ENCODE measurements at regions not wholly inside any gene's neighbourhood (a gene's known extent, or its start where the extent isn't known, plus 50 kb on each side); places are given as distances from the start of the nearest gene placed in this dataset.

DNA sequence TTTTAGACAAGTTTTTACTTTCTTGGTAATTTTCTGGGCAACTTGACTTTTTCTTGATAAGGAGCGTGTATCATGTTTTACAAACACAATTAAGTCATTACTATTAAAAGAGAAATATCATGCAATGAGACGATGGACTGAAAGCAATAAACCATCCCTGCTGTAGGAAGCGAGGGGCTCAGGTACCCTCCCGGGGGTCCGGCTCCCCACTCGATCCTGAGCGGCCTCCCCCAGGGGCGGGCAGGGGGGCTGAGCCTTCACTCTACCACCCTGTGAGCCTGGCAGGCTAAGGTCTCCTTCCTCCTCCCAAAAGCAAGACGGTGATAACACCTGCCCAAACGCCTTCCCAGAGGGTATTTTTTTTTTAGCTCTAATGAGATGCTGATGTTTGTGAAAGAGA is 51.8 kb upstream of the ADGRA1 start:
- DNase-seq = no peak

DNA sequence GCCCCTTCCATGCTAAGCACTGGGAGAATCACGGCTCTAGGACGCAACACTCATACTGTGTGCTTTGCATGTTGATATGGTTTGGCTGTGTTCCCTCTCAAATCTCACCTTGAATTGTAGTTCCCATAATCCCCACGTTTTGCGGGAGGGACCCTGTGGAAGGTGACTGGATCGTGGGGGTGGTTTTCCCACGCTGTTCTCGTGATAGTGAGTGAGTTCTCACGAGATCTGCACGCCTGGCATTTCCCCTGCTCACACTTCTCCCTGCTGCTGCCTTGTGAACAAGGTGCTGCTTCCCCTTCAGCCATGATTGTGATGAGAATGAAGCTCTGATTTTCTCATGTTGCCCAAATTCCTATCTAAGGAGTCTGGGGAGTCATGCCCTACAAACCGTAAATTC is 53.0 kb upstream of the ADGRA1 start:
- no peak for DNase-seq

DNA sequence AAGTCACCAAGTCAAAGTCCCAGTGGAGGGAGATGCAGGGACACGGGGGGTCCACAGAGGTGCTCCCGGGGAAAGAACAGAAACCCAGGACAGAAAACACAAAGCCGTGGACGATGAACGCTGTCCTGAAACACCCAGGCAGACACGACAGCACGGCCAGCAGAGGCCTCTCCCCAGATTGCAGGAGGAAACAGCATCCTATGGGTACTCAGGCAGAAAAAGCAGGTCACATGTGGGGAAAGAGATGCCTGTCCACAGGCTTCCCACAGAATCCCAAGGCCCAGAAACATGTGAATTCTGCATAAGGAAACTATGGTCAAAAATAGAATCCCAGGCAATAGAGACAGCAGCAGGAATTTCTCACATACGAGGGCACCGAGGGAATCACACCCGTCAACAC is 53.6 kb upstream of the ADGRA1 start:
- DNase-seq = no peak

DNA sequence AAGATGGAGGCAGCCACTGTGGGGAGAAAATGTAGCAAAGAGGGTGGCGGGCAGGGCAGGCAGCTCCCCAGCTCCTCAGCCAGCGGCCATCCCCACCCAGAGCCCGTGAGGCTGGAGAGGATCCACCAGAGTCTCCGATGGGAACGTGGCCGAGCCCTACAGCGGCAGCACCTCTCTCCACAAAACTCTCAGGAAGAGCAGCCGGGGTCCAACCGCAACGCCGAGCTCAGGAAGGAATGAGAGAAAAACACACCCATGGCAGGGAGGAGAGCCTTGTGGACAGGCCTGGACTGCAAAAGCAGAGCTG is 54.0 kb upstream of the ADGRA1 start:
- DNase-seq = no peak

DNA sequence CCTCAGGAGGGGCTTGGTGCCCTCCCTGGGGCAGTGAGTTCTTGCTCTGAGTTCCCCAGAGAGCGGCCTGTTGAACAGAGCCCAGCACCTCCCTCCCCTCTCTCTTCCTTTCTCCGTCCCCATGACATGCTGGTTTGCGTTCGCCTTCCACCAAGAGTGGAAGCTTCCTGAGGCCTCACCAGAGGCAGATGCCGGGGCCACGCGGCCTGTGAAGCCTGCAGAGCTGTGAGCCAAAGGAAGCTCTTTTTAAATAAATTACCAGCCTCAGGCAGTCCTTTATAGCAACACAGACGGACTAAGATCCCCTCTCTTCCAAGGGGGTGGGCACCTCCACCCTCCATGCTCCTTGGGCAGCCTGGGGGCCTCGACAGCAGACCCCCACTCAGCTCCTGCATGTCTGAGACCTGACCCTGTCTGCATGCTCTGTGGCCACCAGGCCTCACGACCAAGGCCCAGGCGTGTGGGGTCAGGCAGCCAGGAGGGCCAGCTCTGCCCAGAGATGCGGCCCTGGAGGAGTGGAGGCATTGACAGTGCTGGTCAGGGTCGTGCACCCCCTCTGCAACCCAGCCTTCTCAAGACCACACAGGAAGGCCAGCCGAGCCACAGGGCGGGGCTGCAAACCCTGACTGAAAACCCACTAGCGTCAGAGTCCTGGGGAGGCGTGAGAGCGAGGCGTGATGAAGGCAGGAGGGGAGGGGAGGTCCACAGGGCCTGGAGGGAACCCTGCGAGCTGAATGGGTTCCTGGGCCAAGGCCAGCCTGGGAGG is 54.6 kb upstream of the ADGRA1 start:
- DNase-seq = no peak

DNA sequence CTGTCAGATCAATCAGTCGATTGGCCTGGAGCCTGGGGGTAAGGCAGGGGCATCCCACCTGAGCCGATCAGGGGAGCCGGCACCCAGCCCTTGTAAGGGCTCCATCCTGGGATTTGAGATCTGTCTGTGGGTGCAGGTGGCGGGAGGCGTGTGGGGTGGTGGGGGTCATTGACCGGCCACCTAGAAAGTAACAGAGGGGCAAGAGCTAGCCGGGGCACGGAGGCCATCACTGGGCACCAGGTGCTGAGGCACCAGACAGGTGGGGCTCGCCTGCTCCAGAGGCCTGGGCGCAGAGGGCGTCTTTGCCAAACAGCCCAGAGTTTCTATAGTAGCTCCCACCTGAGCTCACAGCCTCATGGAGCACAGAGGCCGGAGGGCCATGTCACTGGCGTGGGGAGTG is 55.5 kb upstream of the ADGRA1 start:
- no peak for DNase-seq

DNA sequence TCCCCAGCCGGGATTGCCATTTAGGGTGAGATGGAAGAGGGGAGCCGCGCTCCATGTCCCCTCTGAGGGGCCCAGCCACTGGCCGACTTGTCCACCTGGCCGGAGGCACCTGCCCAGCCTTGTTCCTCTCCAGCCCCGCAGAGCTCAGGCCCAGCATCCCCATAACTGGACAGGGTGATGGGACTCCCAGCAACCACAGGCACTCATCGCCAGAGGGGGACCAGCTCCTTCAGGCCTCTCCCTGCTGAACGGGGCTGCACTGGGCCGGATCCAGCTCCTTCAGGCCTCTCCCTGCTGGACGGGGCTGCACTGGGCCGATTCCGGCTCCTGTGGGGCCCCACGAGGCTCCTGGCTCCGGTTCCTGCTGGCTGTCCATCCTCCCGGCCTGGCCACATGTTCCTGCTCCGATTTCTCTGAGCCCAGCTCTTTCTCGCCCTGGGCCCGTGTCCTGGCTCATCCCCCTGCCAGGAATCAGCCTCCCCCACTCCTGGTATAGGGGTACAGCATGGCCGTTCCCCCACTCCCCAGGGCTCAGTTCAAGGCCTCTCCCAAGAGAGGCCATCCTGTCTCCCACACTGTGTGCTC is 56.1 kb upstream of the ADGRA1 start:
- DNase-seq = no peak

DNA sequence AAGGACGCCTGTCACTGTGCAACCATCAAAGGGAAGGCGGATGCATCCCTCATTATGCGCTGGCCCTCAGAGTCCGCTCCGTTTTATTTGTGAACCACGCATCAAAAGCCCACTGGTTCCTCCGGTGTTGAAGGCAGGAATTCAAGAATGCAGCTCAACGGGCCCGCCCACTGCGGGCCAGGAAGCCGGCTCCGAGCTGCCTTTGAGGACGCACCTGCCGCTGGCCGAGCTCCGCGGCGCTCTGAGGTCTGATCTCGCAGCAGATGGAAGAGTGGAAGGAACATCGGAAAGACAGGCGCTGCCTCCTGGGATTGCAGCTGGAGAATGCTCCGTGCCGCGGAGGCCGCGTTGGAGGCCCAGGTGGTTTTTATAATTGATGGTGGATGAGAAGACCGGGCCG is 56.9 kb upstream of the ADGRA1 start:
- no peak for DNase-seq

DNA sequence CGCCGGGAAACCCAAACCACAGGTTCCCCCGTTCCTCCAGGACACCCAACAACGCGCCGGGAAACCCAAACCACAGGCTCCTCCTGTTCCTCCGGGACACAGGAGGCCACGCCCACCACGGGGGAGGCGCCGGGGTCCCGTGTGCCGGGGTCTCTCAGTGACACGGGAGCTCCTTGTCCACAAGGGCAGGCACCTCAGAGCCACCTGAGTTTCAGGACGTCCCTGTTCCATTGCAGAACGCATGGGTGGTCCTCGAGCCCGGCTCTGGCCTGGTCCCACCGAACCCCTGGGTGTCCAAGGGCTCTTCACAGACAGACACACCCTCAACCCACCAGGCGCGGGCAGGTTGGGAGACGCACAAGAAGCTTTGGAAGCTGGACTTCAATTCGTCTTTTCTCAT is 57.6 kb upstream of the ADGRA1 start:
- no peak for DNase-seq

DNA sequence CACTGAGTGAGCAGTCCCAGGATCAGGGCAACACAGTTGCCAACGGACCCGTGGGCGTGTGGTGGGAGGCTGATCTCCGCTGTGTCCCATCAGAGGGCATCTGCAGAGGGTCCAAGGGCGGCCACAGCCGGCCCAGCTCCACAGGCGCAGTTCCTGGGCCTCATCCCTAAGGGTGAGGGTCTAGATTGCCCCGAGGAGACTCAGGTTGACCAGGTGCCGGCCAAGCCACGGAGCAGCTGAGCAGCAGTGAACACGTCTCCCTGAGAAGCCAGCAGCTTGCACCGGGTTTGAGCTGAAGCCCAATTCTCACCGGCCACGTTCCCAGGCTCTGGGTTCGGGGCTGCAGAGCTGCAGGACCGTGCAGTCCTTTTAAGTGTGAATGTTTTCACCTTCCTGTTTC is 58.8 kb upstream of the ADGRA1 start:
- DNase-seq = no peak

DNA sequence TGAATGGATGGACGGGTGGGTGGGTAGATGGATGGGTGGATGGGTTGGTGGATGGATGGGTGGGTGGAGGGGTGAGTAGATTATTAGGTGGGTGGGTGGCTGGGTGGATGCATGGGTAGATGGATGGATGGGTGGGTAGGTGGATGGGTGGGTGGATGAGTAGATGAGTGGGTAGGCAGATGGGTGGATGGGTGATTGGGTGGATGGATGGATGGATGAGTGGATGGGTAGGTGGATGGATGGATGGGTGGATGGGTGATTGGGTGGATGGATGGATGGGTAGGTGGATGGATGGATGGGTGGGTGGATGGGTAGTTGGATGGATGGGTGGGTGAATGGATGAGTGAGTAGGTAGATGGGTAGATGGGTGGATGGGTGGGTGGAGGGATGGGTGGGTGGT is 59.6 kb upstream of the ADGRA1 start:
- DNase-seq = no peak

DNA sequence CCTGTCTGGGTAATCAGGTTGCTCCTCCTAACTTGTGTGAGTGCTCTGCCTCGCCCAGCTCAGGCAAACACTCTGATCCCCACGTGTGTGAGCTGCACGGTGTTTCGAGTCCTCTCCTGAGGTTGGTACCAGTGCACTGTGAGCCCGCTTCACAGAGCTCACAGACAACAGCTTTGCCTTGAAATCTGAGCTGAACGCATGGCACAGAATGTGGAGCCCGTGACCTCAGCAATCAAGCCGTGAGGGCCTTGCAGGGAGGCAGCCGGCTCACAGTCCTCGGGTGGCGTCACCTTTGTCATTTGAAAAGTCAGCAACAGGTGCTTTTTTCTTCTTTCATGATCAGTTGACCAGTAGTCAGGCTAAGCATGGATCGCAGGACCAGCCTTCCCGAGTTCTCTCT is 60.2 kb upstream of the ADGRA1 start:
- DNase-seq = no peak

DNA sequence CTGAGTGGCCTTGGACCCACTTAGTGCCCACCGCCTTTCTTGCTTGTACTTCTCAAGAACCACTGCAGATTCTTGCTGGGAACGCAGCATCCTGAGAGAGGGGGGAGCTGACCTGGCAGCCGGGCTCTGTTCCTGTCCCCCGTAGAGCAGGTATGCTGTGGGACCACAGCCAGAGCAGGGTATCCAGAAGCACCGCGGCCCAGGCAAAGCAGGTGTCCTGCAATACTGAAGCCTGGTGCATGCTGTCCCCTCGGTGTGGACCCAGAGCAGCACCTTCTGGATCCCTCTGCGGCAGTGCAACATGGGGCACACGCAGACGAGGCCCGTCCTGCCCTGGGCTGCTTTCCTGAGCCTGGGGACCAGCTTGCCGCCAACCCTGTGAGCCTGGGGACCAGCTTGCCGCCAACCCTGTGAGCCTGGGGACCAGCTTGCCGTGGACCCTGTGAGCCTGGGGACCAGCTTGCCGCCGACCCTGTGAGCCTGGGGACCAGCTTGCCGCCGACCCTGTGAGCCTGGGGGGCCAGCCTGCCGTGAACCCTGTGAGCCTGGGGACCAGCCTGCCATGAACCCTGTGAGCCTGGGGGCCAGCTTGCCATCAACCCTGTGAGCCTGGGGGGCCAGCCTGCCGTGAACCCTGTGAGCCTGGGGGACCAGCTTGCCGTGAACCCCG is 60.9 kb upstream of the ADGRA1 start:
- DNase-seq = no peak

DNA sequence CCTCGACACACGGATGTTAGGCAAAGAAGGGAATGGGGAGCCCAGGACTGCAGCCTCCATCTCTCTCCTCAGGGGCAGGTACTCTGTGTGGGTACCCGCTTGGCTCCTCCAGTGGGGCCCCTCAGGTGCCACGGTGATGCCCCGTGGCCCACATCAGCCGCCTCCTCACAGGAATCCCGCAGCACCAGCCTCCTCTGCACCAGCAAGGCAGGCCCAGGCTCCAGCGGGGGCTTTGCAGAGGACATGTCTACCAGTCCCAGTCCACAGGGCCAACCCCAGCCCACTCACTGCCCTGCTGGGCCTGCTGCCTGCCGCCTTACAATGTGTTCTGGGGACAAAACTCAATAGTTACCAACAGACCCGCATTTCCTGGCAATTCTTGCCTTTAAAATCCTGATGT is 61.6 kb upstream of the ADGRA1 start:
- no peak for DNase-seq

DNA sequence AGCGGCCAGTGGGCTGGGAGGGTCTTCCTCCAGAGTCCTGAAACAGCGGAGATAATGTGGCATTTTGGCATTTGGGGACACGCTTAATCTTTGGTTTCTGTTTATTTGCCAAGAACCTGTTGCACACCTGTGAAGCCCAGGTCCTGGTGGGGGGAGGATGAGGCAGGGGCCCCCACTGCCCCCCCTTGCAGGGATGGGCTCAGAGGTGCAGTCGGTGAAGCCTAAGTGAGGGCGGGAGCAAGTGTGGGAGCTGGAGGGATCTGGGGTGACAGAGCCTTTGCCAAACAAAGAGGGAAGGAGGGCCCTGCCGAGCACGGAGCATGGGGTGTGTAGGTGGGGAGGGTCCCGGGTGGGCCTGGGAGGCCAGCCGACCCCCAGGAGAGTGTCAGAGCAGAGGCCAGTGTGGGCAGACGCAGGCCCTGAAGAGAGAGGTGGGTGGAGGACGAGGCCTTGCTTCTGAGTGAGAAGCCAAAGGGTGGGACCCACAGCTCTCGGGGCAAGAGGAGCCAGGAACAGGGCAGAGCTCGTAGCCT is 62.1 kb upstream of the ADGRA1 start:
- DNase-seq = no peak

DNA sequence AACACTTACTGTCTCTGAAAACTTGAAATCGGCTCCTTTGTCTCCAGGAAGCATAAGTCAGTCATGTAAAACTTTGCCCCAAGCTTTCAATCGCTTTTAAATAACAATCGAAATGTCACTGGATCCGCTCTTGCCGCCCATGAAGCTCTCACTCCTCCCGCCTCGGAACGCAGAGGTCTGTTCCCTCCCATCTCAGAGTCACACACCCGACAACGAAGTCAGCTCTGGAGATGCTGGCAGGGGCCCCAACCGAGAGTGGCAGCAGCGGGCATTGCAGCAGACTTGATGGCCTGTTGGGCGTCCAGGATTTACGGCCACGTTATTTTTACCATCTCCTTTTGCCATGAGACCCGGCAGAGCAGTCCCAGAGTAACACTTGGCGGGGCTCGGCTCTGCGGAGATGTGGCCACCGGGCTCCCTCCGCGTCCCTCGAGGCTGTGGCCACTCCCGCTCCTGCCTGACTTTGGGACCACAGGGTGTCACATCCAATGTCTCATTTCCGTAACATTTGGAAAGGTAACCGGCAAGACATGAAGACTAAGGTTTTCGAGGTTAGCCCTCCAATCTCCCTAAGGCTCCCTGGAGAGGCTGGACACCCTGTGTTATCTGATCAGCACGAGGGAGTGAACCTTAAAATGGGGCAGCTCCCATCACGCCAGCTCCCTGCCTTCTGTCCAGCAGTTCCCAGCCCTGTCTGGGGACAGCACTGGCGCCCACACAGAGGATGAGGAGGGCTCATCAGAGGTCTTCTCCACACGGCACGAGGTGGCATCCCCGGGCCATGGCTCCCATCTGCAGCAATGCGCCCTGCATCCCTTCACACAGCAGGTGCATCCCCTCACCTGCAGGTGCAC is 62.8 kb upstream of the ADGRA1 start:
- no peak for DNase-seq

DNA sequence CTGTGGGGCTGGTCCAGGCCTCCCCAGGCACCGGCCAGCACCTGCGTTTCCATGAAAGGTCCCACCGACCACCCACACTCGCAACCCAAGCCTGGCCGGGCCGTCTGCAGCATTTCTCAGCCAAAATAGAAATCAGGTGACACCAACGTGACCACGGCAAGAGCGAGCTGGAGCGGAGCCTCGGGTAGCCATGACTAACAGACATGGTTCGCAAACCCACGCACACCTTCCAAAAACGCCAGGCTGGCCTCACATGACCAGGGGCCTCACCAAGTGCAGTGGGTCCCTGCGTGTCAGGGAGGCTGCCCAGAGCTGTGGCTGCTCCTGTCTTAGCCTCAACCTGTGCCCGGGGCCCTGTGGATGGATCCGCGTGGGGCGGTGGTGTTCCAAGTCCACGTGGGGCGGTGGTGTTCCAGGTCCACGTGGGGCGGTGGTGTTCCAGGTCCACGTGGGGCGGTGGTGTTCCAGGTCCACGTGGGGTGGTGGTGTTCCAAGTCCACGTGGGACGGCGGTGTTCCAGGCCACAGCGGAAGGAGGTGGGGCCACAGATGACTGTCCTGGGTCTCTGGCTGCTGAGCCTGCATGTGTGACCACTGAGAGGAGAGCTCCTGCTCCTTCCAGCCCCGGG is 64.4 kb upstream of the ADGRA1 start:
- DNase-seq = no peak

DNA sequence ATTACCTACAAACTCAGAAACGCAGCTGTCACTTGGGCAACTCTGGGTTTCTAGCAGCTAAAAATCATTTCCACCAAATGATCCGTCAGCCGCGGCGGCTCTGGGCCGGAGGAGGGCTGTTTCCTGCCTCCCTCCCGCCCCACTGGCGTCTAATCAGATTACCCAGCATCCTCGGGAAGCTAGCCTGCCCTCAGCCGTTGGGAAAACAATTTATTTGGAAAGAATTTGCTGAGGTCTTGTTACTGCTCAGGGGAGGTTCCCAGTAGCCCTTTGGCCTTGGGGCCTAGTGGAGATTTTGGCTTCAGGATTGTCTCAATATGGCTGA is 65.0 kb upstream of the ADGRA1 start:
- peak; percentile 80 for DNase-seq

DNA sequence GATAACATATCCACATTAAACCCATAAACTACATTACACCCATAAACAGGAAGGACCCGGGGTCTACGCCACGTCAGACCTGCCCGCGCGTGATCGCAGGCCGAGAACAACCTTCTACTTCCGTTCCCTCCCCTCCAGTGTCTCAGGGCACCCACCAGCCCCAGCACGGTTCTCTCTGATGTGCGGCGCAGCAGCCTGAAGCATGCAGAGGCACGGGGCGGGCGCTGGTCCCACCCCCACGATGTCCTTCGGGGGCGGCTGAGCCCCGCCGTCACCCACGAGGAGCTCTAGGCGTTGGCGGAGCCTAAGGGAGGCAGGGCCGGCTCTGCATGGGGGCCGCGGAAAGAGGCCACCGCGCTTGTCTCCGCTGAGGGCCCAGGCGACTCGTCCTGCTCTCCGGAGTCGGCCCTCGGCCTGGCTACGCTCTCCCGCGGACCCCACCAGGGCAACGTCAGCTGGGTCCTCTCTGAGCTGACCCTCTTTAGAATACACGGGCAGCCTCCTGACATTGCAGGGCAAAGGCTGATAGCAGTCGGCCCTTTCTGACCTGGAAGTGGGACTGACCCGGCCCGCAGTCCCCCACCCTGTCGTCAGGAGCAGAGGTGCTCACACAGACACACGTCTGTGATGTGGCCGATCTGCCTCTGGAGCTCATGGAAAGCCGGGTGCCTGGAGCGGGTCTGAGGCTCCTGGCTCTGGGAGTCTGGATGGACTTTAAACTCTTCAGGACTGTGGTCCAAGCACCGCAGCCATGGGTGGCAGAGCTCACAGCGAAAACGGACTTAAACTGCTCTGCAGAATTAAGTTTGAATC is 65.6 kb upstream of the ADGRA1 start:
- no peak for DNase-seq

DNA sequence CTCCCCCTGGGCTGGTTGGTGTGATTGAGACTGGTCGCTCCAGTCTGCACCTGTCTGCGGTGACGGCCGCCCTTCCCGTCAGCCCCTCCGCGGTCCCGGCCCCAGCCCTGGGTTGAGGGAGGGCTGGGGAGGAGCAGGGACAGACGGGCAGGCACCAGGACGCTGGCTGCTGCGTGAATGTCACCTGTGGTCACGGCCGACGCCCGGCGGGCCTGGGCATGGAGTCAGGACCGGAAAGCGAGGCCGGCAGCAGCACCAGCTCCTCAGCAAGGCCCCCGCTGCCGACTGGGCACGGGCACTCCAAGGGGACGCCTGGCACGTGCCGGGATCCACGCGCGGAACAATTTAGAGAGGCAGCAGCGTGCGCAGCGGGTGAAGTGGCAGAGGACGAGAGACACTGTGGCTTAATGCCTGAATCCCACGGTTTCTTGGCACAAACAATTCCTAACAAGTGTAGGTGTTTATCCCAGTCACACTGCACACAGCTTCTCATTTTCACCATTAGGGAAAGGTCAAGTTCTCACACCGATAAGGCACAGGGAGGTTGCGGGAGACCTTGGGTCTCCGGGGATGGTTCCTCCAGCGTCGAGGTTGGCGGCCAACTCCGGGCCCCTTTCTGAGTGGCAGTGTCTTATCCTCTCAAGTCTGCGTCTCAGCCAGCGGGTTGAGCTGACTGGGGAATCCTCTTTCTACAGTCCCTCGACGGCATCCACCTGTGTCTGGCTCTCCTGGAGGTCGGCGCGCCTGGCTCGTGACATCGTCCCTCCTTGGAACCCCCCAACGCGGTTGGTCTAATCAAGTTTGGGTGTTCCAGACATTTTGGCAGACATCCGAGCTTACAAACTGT is 66.4 kb upstream of the ADGRA1 start:
- no peak for DNase-seq

DNA sequence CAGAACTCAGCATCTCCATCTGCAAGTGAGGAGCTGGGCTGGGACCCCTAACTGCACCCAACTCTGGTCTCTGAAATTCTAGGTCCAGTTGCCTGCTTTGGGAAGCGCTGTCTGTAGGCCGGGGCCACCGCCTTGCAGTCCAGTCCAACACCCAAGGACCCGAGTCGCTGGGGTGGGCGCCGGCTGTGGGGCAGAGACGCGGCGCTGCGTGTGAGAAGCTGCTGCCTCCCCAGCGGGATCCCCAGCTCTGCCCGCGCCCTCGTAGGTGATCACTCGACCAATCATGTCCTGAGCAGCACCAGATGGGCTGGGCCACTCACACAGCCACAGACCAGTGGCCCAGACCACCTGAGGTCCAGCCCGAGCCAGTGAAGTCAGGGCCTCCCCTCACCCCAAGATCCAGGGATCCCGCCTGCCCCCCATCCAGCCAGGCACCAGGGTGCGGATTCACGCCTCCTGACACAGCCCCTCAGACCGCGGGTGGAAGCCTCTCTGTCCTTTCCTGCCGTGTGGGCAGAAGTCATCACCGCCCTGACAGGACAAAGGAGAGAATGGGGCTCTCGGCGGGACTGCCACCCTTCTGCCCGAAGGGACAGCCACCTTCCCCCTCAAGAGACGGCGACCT is 67.4 kb upstream of the ADGRA1 start:
- DNase-seq = no peak
